ENCODE measurements at regions not wholly inside any gene's neighbourhood (a gene's known extent, or its start where the extent isn't known, plus 50 kb on each side); places are given as distances from the start of the nearest gene placed in this dataset.

DNA sequence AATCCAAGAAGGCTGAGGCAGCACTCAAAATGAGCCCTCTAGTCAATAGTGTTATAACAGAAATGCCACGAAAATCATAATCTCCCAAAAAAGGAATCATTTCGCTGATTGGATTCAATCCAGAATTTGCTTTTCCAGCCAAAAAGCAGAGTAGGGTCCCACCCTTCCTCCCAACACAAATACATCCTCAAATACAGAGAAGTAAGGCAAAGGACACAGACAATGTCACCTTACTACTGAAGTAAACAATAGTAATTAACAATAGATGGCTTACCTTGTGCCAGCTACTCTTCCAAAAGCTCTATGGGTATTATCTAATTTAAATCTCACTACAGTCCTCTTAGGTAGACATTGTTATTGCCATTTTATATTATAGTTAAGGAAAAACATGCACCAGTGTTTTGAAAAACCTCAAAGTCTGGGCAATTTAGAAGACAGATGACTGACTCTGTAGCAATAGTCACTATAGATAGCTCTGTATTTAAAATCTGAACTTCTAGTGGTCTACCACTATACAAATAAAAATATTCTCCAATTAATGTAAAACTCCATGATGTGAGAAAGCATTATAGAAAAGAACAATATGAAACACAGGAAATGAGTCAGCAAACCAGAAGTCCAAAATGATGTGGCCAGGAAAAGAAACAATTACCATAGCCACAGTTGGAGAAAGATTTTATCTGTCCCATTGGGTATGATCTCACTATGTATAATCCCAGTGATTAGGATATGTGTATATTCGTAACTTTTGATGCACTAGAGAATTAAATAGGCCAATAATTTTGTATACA, 305.0 kb upstream of the ERBB4 start:
- no peak overlapping the region for H3K27ac ChIP-seq
- TF ChIP-seq, protein P1, sequence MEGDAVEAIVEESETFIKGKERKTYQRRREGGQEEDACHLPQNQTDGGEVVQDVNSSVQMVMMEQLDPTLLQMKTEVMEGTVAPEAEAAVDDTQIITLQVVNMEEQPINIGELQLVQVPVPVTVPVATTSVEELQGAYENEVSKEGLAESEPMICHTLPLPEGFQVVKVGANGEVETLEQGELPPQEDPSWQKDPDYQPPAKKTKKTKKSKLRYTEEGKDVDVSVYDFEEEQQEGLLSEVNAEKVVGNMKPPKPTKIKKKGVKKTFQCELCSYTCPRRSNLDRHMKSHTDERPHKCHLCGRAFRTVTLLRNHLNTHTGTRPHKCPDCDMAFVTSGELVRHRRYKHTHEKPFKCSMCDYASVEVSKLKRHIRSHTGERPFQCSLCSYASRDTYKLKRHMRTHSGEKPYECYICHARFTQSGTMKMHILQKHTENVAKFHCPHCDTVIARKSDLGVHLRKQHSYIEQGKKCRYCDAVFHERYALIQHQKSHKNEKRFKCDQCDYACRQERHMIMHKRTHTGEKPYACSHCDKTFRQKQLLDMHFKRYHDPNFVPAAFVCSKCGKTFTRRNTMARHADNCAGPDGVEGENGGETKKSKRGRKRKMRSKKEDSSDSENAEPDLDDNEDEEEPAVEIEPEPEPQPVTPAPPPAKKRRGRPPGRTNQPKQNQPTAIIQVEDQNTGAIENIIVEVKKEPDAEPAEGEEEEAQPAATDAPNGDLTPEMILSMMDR (conservative IDR thresholded peaks at IDR 0.05), result no peak
- TF ChIP-seq ZFX (IDR thresholded peaks at IDR 0.05), result no peak

DNA sequence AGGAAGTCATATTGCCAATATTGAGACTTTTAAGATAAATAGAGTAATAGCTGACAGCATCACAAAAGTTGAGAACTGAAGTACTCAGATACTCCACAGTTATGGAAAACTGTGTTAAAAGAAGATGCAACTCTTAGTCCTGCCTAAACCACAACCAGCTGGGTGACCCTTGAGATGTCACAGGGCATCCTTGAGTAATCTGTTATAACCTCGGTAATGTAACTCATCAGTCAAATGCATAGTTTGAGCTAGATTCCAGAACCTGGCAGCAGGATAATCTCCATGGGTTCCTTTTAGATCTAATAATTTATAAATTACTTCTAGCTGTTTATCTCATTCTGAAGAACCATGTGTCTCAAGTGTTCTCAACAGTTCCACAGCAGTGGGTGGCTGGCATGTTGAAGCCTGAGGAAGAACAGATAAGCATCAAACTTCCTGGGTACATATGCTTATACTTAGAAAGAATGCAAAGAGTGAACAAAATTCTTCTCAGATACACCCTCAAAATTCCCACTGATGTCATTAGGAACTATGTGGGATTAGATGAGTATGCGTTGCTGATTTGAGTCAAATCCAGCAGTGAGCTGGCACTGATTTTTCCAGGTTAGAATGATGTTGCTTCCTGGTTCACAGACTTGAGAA, 304.1 kb upstream of the ERBB4 start:
- no peak overlapping the region for H3K27ac ChIP-seq
- TF ChIP-seq, protein P1 (conservative IDR thresholded peaks at IDR 0.05), result no peak
- no peak for TF ChIP-seq ZFX (IDR thresholded peaks at IDR 0.05)

DNA sequence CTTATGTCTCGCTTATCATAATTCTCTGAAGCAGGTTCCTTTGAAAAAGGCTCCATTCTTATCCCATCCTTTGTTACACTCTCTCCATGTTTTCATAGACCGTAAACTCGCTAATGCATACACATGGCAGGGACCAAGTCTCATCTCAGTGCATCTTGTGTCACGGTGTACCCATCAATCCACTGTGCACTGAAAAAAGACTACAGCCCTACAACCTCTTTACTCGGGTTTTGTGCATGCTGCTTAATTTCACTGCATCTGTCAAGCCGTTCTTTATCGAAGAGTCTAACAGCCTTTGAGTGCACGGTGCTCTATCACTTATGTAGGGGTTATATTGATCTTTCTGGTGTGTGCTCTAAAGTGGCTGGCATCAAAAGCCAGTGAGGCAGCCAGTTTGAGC, 302.9 kb upstream of the ERBB4 start:
- no peak for TF ChIP-seq ZFX (IDR thresholded peaks at IDR 0.05)
- TF ChIP-seq, protein P1 (conservative IDR thresholded peaks at IDR 0.05), result no peak

DNA sequence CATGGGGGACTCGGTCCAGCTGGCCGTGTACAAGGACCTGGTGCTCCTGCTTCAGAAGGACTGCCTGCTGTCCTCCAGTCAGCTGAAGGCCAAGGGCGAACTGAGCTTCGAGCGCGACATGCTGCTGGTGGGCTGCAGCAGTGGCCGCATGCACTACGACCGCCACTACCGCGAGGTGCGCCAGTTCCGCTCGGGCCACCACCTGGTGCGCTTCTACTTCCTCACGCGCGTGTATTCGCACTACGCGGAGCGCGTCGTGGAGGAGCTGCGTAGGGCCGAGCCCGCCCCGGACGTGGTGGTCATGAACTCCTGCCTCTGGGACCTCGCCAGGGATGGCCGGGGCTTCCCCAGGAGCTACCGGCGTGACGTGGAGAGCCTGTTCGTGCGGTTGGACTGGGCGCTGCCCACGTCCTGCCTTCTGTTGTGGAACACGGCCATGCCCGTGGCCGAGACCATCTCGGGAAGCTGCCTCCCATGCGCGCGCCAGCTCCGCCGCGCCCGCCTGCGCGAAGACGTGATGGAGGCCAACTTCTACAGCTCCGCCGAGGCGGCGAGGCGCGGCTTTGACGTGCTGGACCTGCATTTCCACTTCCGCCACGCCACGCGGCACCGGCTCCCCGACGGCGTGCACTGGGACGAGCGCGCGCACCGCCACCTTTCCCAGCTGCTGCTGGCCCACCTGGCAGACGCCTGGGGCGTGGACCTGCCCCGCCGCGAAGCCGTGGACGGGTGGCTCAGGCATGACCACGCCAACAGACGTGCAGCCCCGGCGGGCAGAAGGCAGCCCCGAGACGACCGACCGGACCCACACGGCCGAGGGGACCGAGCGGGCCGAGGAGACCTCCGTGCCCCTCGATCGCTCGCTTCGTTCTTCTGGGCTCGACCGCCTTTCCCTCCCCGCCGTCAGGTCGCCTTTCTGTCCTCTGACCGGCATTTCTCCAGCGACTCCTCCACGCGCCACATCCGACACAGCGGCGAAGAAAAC, 293.9 kb upstream of the ERBB4 start:
- TF ChIP-seq, protein P1 (conservative IDR thresholded peaks at IDR 0.05), result no peak
- TF ChIP-seq ZFX (IDR thresholded peaks at IDR 0.05), result no peak
- H3K27ac ChIP-seq, result no peak overlapping the region

More for the DNA sequence above, 302.9 kb upstream of the ERBB4 start:
- H3K27ac ChIP-seq, result no peak overlapping the region

DNA sequence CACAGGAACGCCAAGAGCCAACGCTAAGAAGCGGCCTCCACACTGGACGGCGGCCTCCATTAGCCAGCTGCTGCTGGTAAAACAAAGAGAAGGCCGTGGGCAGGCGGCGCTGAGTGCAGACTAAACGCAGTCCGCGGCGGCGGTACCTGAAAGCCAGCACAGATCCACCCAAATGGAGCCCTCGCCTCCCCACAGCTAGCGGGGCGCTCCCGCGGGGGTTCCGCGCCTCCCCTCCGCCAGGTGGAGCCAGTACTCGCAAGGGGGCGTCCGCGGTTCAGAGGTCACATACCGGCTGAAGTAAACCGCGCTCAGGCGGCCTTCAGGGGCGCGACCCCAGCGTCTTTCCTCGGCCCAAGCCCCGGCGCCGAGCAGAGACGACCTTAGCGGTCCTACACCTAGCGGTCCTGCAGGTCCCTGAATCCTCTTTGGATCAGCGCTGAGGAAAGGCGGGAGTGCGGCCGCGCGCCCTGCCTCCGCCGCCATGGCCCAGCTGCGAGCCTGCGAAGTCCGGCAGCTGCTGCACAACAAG, 293.1 kb upstream of the ERBB4 start:
- TF ChIP-seq, protein P1 (conservative IDR thresholded peaks at IDR 0.05), result no peak

DNA sequence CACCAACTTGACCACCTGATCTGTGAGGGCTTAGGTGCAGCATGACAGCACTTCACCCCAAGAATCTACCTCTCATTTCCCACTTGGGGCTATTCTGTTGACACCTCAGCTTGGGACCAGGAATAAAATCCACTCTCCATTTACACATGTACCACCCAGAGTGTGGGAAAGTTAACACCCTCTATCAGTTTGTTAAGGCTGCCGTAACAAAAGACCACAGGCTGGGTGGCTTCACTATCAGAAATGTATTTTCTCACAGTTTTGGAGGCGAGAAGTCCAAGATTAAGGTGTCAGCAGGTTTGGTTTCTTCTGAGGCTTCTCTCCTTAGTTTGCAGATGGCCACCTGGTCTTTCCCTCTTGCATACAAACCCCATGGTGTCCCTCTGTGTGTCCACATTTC, 277.7 kb upstream of the ERBB4 start:
- TF ChIP-seq, protein P1 (conservative IDR thresholded peaks at IDR 0.05), result no peak
- no peak for TF ChIP-seq ZFX (IDR thresholded peaks at IDR 0.05)
- H3K27ac ChIP-seq, result no peak overlapping the region

More for the DNA sequence above, 293.1 kb upstream of the ERBB4 start:
- H3K27ac ChIP-seq, result no peak overlapping the region
